CD14-positive monocyte (primary cell): ENCODE measurements at regions not wholly inside any gene's neighbourhood (a gene's known extent, or its start where the extent isn't known, plus 50 kb on each side); places are given as distances from the start of the nearest gene placed in this dataset.

Source experiments
- DNase-seq, 3 donors: peaks; one replicate each; pipeline ENCODE4 v3.0.0-alpha.2; 2011 to 2022
- H2AFZ ChIP-seq: 2 replicates; pipeline ENCODE4 v1.6.0; 2012; ENCODE audit warnings: mild to moderate bottlenecking, low read depth, low read length, inconsistent platforms; ENCODE audit not compliant: insufficient read depth, poor library complexity, severe bottlenecking
- H3K27ac ChIP-seq, 2 donors: 1 replicate in 1 of 2; 2 replicates in 1 of 2; pipeline ENCODE4 v1.5.1; 2012 to 2013; ENCODE audit warnings: low read length in 2 of 2, control low read depth in 1 of 2, inconsistent platforms in 1 of 2, low read depth in 1 of 2, mild to moderate bottlenecking in 1 of 2
- H3K27me3 ChIP-seq, 2 donors: one replicate each; pipeline versions ENCODE4 v1.6.0 to v1.6.1; 2011 to 2013; ENCODE audit warnings: low read length in 2 of 2; ENCODE audit not compliant: control insufficient read depth in 2 of 2, insufficient read depth in 2 of 2
- H3K36me3 ChIP-seq, 2 donors: replicated peaks in 1 of 2; 1 replicate in 1 of 2; 2 replicates in 1 of 2; pipeline versions ENCODE4 v1.5.1 to v1.6.1; 2012 to 2013; ENCODE audit warnings: low read length in 2 of 2, control low read depth in 1 of 2, inconsistent platforms in 1 of 2, mild to moderate bottlenecking in 1 of 2; ENCODE audit not compliant: insufficient read depth in 2 of 2, control insufficient read depth in 1 of 2
- H3K4me1 ChIP-seq, 2 donors: 1 replicate in 1 of 2; 2 replicates in 1 of 2; pipeline versions ENCODE4 v1.5.1 to v1.6.1; 2012 to 2013; ENCODE audit warnings: low read length in 2 of 2, control low read depth in 1 of 2, inconsistent platforms in 1 of 2, mild to moderate bottlenecking in 1 of 2, moderate library complexity in 1 of 2; ENCODE audit not compliant: insufficient read depth in 2 of 2, control insufficient read depth in 1 of 2
- H3K4me2 ChIP-seq: replicated peaks from 2 replicates; pipeline ENCODE3; 2012; ENCODE audit warnings: low read length, moderate library complexity, mild to moderate bottlenecking; ENCODE audit not compliant: poor library complexity, severe bottlenecking; ENCODE audit errors: extremely low read depth
- H3K4me3 ChIP-seq, 3 experiments: fragments of 200-600 bp in 1 of 3; sonication (generic) in 1 of 3; replicated peaks in 1 of 3; 1 replicate in 2 of 3; 2 replicates in 1 of 3; pipeline ENCODE4 v1.5.1; 2011 to 2013; ENCODE audit warnings: low read length in 3 of 3, mild to moderate bottlenecking in 3 of 3, control low read depth in 2 of 3, low read depth in 2 of 3, inconsistent platforms in 1 of 3, moderate library complexity in 1 of 3
- H3K79me2 ChIP-seq: 2 replicates; pipeline ENCODE4 v1.6.0; 2012; ENCODE audit warnings: mild to moderate bottlenecking, control low read depth, inconsistent platforms, low read length, moderate library complexity; ENCODE audit not compliant: insufficient read depth
- H3K9ac ChIP-seq: 2 replicates; pipeline ENCODE4 v1.6.0; 2017; ENCODE audit warnings: low read length, mild to moderate bottlenecking; ENCODE audit not compliant: insufficient read depth, poor library complexity, severe bottlenecking
- H3K9me3 ChIP-seq, 2 donors: replicated peaks in 1 of 2; 1 replicate in 1 of 2; 2 replicates in 1 of 2; pipeline versions ENCODE4 v1.5.1 to v1.6.1; 2012 to 2013; ENCODE audit warnings: low read length in 2 of 2, control low read depth in 1 of 2; ENCODE audit not compliant: control insufficient read depth in 1 of 2, insufficient read depth in 1 of 2
- H4K20me1 ChIP-seq: 2 replicates; pipeline ENCODE4 v1.6.0; 2012; ENCODE audit warnings: mild to moderate bottlenecking, low read length, control low read depth, moderate library complexity; ENCODE audit not compliant: insufficient read depth
- H3K27ac Mint-ChIP-seq, 7 donors: one replicate each; pipeline ENCODE4 v1.8.0; 2020; ENCODE audit warnings: mild to moderate bottlenecking in 7 of 7, mixed read lengths in 7 of 7, moderate library complexity in 6 of 7, inconsistent platforms in 2 of 7
- H3K27me3 Mint-ChIP-seq, 3 donors: one replicate each; pipeline ENCODE4 v1.8.0; 2021 to 2022; ENCODE audit warnings: low read depth in 3 of 3, mild to moderate bottlenecking in 3 of 3, mixed read lengths in 3 of 3, moderate library complexity in 3 of 3, inconsistent platforms in 1 of 3
- H3K36me3 Mint-ChIP-seq, 2 donors: one replicate each; pipeline ENCODE4 v1.8.0; 2020; ENCODE audit warnings: mixed read lengths in 2 of 2, inconsistent platforms in 1 of 2, mild to moderate bottlenecking in 1 of 2
- H3K4me1 Mint-ChIP-seq: one replicate; pipeline ENCODE4 v1.8.0; 2020; ENCODE audit warnings: mild to moderate bottlenecking, mixed read lengths
- H3K4me3 Mint-ChIP-seq, 2 donors: one replicate each; pipeline ENCODE4 v1.8.0; 2020; ENCODE audit warnings: mild to moderate bottlenecking in 2 of 2, mixed read lengths in 2 of 2, moderate library complexity in 1 of 2
- H3K9me3 Mint-ChIP-seq, 7 donors: one replicate each; pipeline ENCODE4 v1.8.0; 2020 to 2022; ENCODE audit warnings: mixed read lengths in 7 of 7, mild to moderate bottlenecking in 6 of 7, moderate library complexity in 6 of 7, inconsistent platforms in 2 of 7
- WGBS: methylation state at CpG from one replicate; pipeline ENCODE4 v1.1.5; 2013; ENCODE audit warnings: missing lambda C conversion rate; ENCODE audit not compliant: insufficient coverage; 5-methylcytosine and 5-hydroxymethylcytosine counted together
- intact Hi-C, 2 donors: fragments of 100-400 bp; cut with micrococcal nuclease; formaldehyde crosslinking; loops; one replicate each; pipeline versions ENCODE4 v1.15.0 to v1.15.1; 2023
- TF ChIP-seq, protein P1 (sequence below): fragments of 200-600 bp; IDR thresholded peaks from one replicate; pipeline ENCODE4 v1.8.0; 2022; ENCODE audit warnings: antibody characterized with exemption, mild to moderate bottlenecking

DNA sequence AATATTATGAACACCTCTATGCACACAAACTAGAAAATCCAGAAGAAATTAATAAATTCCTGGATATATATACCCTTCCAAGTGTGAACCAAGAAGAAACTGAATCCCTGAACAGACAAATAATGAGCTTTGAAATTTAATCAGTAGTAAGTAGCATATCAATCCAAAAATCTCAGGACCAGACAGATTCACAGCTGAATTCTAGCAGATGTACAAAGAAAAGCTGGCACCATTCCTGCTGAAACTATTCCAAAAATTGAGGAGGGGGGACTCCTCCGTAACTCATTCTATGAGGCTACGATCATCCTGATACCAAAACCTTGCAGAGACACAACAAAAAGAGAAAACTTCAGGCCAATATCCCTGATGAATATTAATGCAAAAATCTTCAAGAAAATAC is 67.0 kb upstream of the PDE7B start:
- H3K27me3 ChIP-seq: no peaks in the 10 kb centered on the region
- no peak overlapping the region for H3K4me2 ChIP-seq
- no peaks in the 10 kb centered on the region for H3K4me1 ChIP-seq
- H3K79me2 ChIP-seq: no peaks in the 10 kb centered on the region
- intact Hi-C loops: no loop called here
- Mint-ChIP-seq H3K27ac (no peak overlapping the region), H3K9me3 (peaks cover 0 to 2% (median 0%) of the 10 kb centered on the region in 7 donors), H3K4me1 (peaks cover 2% of the 10 kb centered on the region), H3K36me3 (no peaks in the 10 kb centered on the region), H3K4me3 (no peak overlapping the region), H3K27me3 (peaks cover 0 to 2% (median 1%) of the 10 kb centered on the region in 3 donors)
- no peak overlapping the region for H2AFZ ChIP-seq
- no peaks in the 10 kb centered on the region for H3K36me3 ChIP-seq
- no peak for DNase-seq
- no peak overlapping the region for H3K27ac ChIP-seq
- H3K9ac ChIP-seq: no peak overlapping the region
- H4K20me1 ChIP-seq: no peaks in the 10 kb centered on the region
- no peak overlapping the region for H3K4me3 ChIP-seq
- TF ChIP-seq, protein P1, sequence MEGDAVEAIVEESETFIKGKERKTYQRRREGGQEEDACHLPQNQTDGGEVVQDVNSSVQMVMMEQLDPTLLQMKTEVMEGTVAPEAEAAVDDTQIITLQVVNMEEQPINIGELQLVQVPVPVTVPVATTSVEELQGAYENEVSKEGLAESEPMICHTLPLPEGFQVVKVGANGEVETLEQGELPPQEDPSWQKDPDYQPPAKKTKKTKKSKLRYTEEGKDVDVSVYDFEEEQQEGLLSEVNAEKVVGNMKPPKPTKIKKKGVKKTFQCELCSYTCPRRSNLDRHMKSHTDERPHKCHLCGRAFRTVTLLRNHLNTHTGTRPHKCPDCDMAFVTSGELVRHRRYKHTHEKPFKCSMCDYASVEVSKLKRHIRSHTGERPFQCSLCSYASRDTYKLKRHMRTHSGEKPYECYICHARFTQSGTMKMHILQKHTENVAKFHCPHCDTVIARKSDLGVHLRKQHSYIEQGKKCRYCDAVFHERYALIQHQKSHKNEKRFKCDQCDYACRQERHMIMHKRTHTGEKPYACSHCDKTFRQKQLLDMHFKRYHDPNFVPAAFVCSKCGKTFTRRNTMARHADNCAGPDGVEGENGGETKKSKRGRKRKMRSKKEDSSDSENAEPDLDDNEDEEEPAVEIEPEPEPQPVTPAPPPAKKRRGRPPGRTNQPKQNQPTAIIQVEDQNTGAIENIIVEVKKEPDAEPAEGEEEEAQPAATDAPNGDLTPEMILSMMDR: no peak
- no CpG with 5 or more reads among the region's 2 CpGs for WGBS
- no peaks in the 10 kb centered on the region for H3K9me3 ChIP-seq

DNA sequence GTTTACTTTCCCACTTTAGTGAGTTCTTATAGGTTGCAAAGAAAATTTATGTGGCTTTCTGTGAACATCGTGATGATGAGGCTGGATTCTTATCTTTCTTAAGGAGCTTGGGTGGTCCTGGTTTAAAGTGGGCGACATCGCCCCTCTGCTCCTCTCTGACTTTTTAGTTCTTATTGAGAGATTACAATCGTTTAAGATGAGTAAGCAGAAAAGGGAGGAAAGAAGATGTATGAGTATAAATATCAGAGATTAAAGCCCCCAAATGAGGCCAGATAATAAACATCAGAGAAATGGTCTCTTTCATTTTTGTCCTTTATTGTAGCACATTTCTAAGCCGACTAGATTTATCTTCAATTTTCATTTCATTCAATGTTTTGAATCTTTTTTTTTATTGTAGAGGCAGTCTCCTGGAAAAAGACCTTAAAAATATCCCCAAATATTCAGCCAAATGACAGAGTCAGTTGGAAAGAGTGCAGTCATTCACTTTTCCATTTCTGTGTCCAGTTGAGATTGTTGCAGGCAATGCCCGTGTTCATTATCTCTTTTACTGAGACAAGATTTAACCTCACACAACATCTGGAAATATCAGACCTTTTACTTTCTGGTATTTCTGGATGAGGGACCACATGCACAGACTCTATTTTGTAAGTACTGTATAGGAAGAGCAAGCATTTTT is 62.0 kb upstream of the PDE7B start:
- Mint-ChIP-seq H3K4me1 (no peaks in the 10 kb centered on the region), H3K9me3 (no peaks in the 10 kb centered on the region), H3K4me3 (no peak overlapping the region), H3K27me3 (peaks cover 0 to 2% (median 2%) of the 10 kb centered on the region in 3 donors), H3K27ac (no peak overlapping the region), H3K36me3 (no peaks in the 10 kb centered on the region)
- Histone ChIP-seq H3K79me2 (no peaks in the 10 kb centered on the region), H3K27me3 (no peaks in the 10 kb centered on the region), H3K4me3 (no peak overlapping the region), H3K4me1 (no peaks in the 10 kb centered on the region), H3K36me3 (no peaks in the 10 kb centered on the region), H2AFZ (no peak overlapping the region), H4K20me1 (no peaks in the 10 kb centered on the region), H3K4me2 (no peak overlapping the region), H3K9ac (no peak overlapping the region), H3K27ac (no peak overlapping the region), H3K9me3 (no peaks in the 10 kb centered on the region)
- TF ChIP-seq, protein P1: no peak
- DNase-seq: no peak
- intact Hi-C loops: no loop called here
- WGBS: 56% methylated on average over 3 of the region's 6 CpGs
